ENCODE measurements at regions not wholly inside any gene's neighbourhood (a gene's known extent, or its start where the extent isn't known, plus 50 kb on each side); places are given as distances from the start of the nearest gene placed in this dataset.

GRCh38 chr1:221100611-221101010 lies 221.4 kb downstream of the HLX start:
- intact Hi-C loops (cut with micrococcal nuclease), result no loop called here

GRCh38 chr1:221101807-221102605 lies 222.8 kb downstream of the HLX start:
- intact Hi-C loops (cut with micrococcal nuclease), result no loop called here

- intact Hi-C loops (cut with micrococcal nuclease), result no loop called here
These were observed 225.4 kb downstream of the HLX start for GRCh38 chr1:221104596-221104995.

DNA sequence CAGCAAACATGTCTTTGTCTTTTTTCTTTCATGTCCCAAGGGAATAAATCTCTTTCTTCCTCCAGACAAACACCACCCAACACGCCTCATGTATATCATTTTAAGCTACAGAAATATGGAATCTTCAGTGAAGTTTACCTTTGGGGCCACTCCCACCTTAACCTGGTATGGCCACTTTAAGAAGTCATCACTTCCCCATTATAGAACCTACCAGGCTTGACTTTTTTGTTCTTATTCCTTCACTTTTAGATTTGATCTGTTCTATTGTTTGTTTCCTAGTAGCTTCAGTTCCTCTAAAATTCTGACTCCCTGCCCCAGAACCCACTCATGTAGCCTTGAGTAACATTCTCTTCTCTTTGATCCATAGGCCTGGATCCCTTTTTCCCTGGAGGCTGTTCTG lies 226.3 kb downstream of the HLX start:
- intact Hi-C loops (cut with micrococcal nuclease), result no loop called here

DNA sequence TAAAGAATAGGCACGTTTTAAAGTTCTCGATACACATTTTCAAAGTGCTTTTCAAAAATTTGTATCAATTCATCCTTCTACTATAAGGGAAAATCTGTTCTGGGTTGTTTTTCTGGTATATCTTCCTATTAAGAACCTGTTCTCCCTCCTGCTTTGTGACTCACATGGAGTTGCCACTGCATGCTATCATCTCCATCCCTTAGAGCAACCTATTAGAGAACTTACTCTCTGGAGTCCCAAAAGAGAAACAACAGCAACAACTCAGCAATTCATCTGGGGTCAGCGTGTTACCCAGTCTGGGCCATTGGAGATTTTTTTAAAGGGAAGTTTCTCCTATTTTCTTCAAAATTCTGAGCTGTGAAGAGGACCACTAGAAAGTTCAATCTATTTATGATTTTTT lies 227.4 kb downstream of the HLX start:
- intact Hi-C loops (cut with micrococcal nuclease), result no loop called here

- intact Hi-C loops (cut with micrococcal nuclease), result no loop called here
These were observed 230.7 kb downstream of the HLX start for GRCh38 chr1:221109930-221110329.

- intact Hi-C loops (cut with micrococcal nuclease), result no loop called here
These were observed 237.9 kb downstream of the HLX start for GRCh38 chr1:221117133-221117532.

- intact Hi-C loops (cut with micrococcal nuclease), result no loop called here
These were observed 238.3 kb downstream of the HLX start for GRCh38 chr1:221117548-221117951.

GRCh38 chr1:221118176-221118937 lies 239.1 kb downstream of the HLX start:
- intact Hi-C loops (cut with micrococcal nuclease), result no loop called here

- intact Hi-C loops (cut with micrococcal nuclease), result no loop called here
These were observed 239.7 kb downstream of the HLX start for GRCh38 chr1:221118938-221119320.

GRCh38 chr1:221122501-221122900 lies 243.3 kb downstream of the HLX start:
- intact Hi-C loops (cut with micrococcal nuclease), result no loop called here

DNA sequence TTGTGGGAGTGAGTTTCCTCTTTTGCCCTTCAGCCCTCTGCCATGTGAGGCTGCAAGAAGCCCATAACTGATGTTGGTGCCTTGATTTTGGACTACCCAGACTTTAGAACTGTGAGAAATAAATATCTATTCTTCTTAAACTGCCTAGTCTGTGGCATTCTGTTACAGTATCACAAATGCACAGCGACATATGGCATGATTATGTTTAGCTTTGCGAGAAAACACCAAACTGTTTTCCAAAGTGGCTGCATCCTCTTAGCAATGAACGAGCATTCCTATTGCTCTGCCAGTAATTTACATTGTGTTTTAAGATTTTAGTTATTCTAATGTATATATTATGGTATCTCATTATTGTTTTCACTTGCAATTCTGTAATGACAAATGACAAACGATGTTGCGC lies 246.7 kb downstream of the HLX start:
- intact Hi-C loops (cut with micrococcal nuclease), result no loop called here

- intact Hi-C loops (cut with micrococcal nuclease), result no loop called here
These were observed 258.4 kb downstream of the HLX start for GRCh38 chr1:221137666-221138065.

DNA sequence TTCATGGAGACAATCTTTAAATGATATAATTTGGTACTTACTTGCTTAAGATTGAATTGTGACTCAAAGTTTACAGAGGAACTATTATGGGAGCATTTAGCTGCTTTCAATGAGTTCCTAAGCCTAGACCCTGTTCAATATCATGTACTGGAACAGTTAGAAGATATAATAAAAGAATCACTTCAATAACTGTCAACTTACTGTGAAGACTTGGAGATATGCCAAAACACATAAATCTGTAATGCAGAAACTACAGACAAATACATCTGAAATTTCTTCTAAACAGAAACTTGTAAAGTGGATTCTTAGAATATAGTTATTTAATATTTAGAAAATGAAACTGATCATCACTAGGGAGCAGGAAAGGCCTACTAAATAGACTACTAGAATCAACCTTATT lies 259.3 kb downstream of the HLX start:
- intact Hi-C loops (cut with micrococcal nuclease), result no loop called here

- intact Hi-C loops (cut with micrococcal nuclease), result no loop called here
These were observed 260.7 kb downstream of the HLX start for GRCh38 chr1:221139991-221140390.

GRCh38 chr1:221141096-221141495 lies 261.9 kb downstream of the HLX start:
- intact Hi-C loops (cut with micrococcal nuclease), result no loop called here

DNA sequence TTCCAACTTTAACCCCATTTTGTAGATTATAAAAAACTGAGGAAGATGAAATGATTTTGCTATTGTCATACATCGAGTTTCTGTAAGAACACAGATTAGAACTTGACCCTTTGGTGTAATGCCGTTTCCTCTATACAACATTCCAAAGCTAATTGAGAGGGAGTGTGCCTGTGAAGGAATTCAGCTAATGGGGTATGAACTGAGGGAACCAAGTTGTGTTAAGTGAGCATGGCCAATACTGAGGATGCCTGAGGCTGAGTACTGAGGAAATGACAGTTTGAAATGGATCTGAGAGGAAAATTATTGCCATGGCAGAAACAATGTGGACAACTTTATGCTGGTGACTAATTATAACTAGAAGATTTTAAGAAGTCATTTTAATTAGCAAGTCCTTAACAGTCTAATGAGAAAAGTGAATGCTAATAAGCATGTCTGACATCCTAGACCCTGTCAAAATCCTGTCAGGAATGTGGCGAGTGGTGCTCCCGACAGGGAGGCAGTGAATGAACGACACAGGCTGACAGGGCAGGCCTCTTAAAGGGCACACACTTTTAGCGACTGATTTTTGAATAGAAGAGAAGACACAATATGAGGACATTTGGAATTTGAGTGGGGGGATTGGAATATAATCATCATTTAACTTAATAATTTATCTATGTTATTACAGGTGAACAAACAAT lies 262.5 kb downstream of the HLX start:
- intact Hi-C loops (cut with micrococcal nuclease), result no loop called here

DNA sequence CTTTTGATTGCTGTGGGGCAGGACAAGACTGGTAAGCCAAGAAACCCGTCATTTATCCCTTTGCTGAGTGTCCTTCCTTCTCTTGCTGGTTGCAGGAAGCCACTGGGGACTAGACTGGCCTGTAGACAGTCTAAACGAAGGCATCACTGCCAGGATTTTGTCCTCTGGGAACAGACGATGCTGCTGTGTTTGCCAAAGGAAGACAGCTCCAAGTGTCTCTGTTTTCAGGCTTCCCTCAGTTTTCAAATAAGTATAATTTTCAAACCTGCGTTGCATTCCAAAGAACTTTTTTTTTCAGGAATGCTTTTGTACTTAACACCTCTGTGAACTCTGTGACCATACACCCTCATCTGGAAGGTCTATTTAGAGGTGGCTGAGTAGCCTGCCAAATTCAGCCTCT lies 269.4 kb downstream of the HLX start:
- intact Hi-C loops (cut with micrococcal nuclease), result no loop called here

DNA sequence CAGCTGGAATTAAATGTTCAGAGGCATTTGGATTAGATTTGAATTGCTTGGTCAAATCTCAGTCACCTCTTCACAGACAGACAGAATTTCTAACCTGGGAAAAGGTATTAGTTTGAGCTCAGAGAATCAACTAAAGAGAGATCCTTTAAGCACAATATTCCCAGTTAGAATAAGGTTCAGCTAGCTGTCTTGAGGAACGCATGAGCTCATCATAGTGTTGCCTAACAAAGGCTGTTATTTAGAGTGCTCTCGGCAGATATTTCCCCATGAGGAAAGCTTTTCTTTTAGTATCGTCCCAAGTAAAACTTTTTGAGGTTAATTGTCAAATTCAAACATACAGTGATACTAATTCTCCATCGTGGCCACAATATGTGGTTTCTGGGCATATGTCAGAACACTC lies 269.9 kb downstream of the HLX start:
- intact Hi-C loops (cut with micrococcal nuclease), result no loop called here

GRCh38 chr1:221149555-221150075 lies 270.4 kb downstream of the HLX start:
- intact Hi-C loops (cut with micrococcal nuclease), result no loop called here

GRCh38 chr1:221150996-221151395 lies 271.8 kb downstream of the HLX start:
- intact Hi-C loops (cut with micrococcal nuclease), result no loop called here

DNA sequence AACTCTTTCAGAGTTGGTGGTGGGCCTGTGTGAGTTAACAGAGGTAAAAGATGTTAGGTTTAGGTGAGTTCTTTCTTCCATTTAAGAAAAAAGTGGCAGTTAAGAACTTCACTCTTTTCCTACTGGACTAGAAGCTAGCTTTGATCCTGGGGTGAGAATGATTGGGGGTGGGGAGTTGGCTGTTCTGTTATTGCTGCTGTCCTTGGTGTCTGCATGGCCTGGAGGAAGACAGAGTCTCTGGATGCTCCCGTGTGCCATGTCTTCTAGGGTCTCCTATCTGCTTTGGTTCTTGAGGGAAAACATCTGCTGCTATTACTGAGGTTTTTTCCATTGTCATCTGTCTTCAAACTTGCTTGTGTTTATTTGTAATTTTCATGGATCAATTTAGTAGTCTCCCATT lies 275.7 kb downstream of the HLX start:
- intact Hi-C loops (cut with micrococcal nuclease), result no loop called here

All from T-helper 2 cell treated with Interferon-gamma antibody and Interleukin-4, amounts not matched to agents 100 ng/mL and 5 ng/mL, for 36 hours (primary cell).